ENCODE measurements at regions not wholly inside any gene's neighbourhood (a gene's known extent, or its start where the extent isn't known, plus 50 kb on each side); places are given as distances from the start of the nearest gene placed in this dataset.

GRCh38 chr1:56355422-56355821 lies 223.9 kb downstream of the PLPP3 start:
- TF ChIP-seq CTCF (IDR thresholded peaks at IDR 0.05) (no peak), POLR2A (IDR thresholded peaks at IDR 0.05) (no peak)

Measured in testis (tissue), 2 donors.